ENCODE measurements at regions not wholly inside any gene's neighbourhood (a gene's known extent, or its start where the extent isn't known, plus 50 kb on each side); places are given as distances from the start of the nearest gene placed in this dataset.

- Histone ChIP-seq H3K36me3 (ENCODE audit: control insufficient read depth in 2 of 2, extremely low read depth in 1 of 2, insufficient read depth in 2 of 2, low read length in 2 of 2) (no peaks in the 10 kb centered on the region), H3K9ac (ENCODE audit: control insufficient read depth, extremely low read depth, insufficient read depth, low read length) (no peak overlapping the region), H3K27me3 (ENCODE audit: control insufficient read depth, extremely low read depth, insufficient read depth, low read length) (no peaks in the 10 kb centered on the region), H3K27ac (ENCODE audit: control insufficient read depth, insufficient read depth, low read length) (no peak overlapping the region), H3K4me2 (ENCODE audit: control insufficient read depth, extremely low read depth, insufficient read depth, low read depth, low read length) (no peak overlapping the region), H3K4me1 (ENCODE audit: control insufficient read depth, extremely low read depth, insufficient read depth, low read length) (no peaks in the 10 kb centered on the region), H2AFZ (ENCODE audit: control insufficient read depth, low read length) (no peak overlapping the region), H3K79me2 (ENCODE audit: control insufficient read depth, insufficient read depth, low read length) (no peaks in the 10 kb centered on the region), H3K9me1 (ENCODE audit: control insufficient read depth, extremely low read depth, insufficient read depth, low read length) (no peaks in the 10 kb centered on the region), H3K9me3 (ENCODE audit: control insufficient read depth, low read depth, low read length) (no peaks in the 10 kb centered on the region), H4K20me1 (ENCODE audit: control insufficient read depth, extremely low read depth, insufficient read depth, low read length) (no peaks in the 10 kb centered on the region), H3K4me3 (ENCODE audit: control insufficient read depth in 2 of 3, extremely low read depth in 1 of 3, insufficient read depth in 2 of 3, low read depth in 1 of 3, low read length in 3 of 3) (no peak overlapping the region)
- DNase-seq (ENCODE audit: low read depth, low spot score) (no peak), FAIRE-seq (no peak)
- dilution Hi-C loops (cut with MboI; ENCODE audit: extremely low pct_ligation_motif_present, low sequenced_read_pairs): no loop called here
- TF ChIP-seq CTCF (optimal IDR thresholded peaks at IDR 0.05 in 1 of 3, IDR thresholded peaks at IDR 0.05 in 1 of 3, conservative IDR thresholded peaks at IDR 0.05 in 1 of 3; ENCODE audit: extremely low read depth in 1 of 3, insufficient read depth in 2 of 3, low read length in 3 of 3) (peak; percentile 18 to 31 (median 30)), EZH2 (IDR thresholded peaks at IDR 0.05; ENCODE audit: low read length) (no peak)
These were observed 61.0 kb upstream of the SHISA2 start for GRCh38 chr13:26112843-26113242.

DNA sequence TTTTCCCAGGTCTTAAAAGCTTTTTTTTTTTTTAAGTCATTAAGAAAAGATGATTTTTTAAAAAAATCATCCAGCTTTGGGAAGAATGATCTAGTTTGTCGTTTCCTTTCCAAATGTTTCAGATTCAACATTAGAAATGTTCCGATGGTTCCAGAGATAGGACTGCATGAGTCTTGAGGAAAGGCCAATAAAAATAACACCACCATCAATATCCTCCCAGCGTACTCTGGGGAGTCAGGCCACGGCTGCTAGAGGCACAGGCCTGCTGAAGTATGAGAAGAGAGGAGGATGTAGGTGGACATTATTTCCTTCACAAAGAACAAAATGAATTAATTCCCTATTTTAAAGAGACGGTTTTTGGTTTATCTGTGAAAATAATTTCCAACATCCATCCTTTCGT, 60.0 kb upstream of the SHISA2 start:
- dilution Hi-C loops (cut with MboI; ENCODE audit: extremely low pct_ligation_motif_present, low sequenced_read_pairs): no loop called here

More for the DNA sequence above, 60.0 kb upstream of the SHISA2 start:
- H3K4me1 ChIP-seq (ENCODE audit: control insufficient read depth, extremely low read depth, insufficient read depth, low read length): no peaks in the 10 kb centered on the region
- no peak overlapping the region for H3K27ac ChIP-seq (ENCODE audit: control insufficient read depth, insufficient read depth, low read length)
- H3K79me2 ChIP-seq (ENCODE audit: control insufficient read depth, insufficient read depth, low read length): no peaks in the 10 kb centered on the region
- TF ChIP-seq EZH2 (IDR thresholded peaks at IDR 0.05; ENCODE audit: low read length): no peak
- TF ChIP-seq CTCF (optimal IDR thresholded peaks at IDR 0.05 in 1 of 3, IDR thresholded peaks at IDR 0.05 in 1 of 3, conservative IDR thresholded peaks at IDR 0.05 in 1 of 3; ENCODE audit: extremely low read depth in 1 of 3, insufficient read depth in 2 of 3, low read length in 3 of 3): no peak
- H3K9me1 ChIP-seq (ENCODE audit: control insufficient read depth, extremely low read depth, insufficient read depth, low read length): no peaks in the 10 kb centered on the region
- DNase-seq (ENCODE audit: low read depth, low spot score) (no peak), FAIRE-seq (no peak)
- no peaks in the 10 kb centered on the region for H3K9me3 ChIP-seq (ENCODE audit: control insufficient read depth, low read depth, low read length)
- H3K4me2 ChIP-seq (ENCODE audit: control insufficient read depth, extremely low read depth, insufficient read depth, low read depth, low read length): no peak overlapping the region
- H3K4me3 ChIP-seq (ENCODE audit: control insufficient read depth in 2 of 3, extremely low read depth in 1 of 3, insufficient read depth in 2 of 3, low read depth in 1 of 3, low read length in 3 of 3): no peak overlapping the region
- H3K9ac ChIP-seq (ENCODE audit: control insufficient read depth, extremely low read depth, insufficient read depth, low read length): no peak overlapping the region
- no peak overlapping the region for H2AFZ ChIP-seq (ENCODE audit: control insufficient read depth, low read length)
- H3K36me3 ChIP-seq (ENCODE audit: control insufficient read depth in 2 of 2, extremely low read depth in 1 of 2, insufficient read depth in 2 of 2, low read length in 2 of 2): no peaks in the 10 kb centered on the region
- no peaks in the 10 kb centered on the region for H3K27me3 ChIP-seq (ENCODE audit: control insufficient read depth, extremely low read depth, insufficient read depth, low read length)
- no peaks in the 10 kb centered on the region for H4K20me1 ChIP-seq (ENCODE audit: control insufficient read depth, extremely low read depth, insufficient read depth, low read length)

Data from keratinocyte (primary cell).